H9 (cell line): ENCODE measurements at regions not wholly inside any gene's neighbourhood (a gene's known extent, or its start where the extent isn't known, plus 50 kb on each side); places are given as distances from the start of the nearest gene placed in this dataset.

ENCODE experiments used
- DNase-seq: peaks from one replicate; pipeline ENCODE4 v3.0.0-alpha.2; 2017
- H2AFZ ChIP-seq: one replicate; pipeline ENCODE4 v1.6.1; 2013; ENCODE audit warnings: mild to moderate bottlenecking, low read length, control low read depth, moderate library complexity
- H2AK5ac ChIP-seq: 2 replicates; pipeline ENCODE4 v1.6.1; 2013; ENCODE audit warnings: low read length, control low read depth, mixed read lengths; ENCODE audit not compliant: insufficient read length
- H2BK120ac ChIP-seq: one replicate; pipeline ENCODE4 v1.6.1; 2013; ENCODE audit warnings: low read depth, mild to moderate bottlenecking, low read length, control low read depth, inconsistent platforms; ENCODE audit not compliant: poor library complexity, severe bottlenecking
- H2BK12ac ChIP-seq: 2 replicates; pipeline ENCODE4 v1.6.1; 2013; ENCODE audit warnings: low read length, control low read depth, mixed read lengths, low read depth; ENCODE audit not compliant: insufficient read length
- H2BK15ac ChIP-seq: 2 replicates; pipeline ENCODE4 v1.6.1; 2013; ENCODE audit warnings: low read depth, low read length, control low read depth
- H2BK20ac ChIP-seq: one replicate; pipeline ENCODE4 v1.6.1; 2013; ENCODE audit warnings: low read depth, mild to moderate bottlenecking, low read length, control low read depth, inconsistent platforms; ENCODE audit not compliant: poor library complexity, severe bottlenecking
- H2BK5ac ChIP-seq: 2 replicates; pipeline ENCODE4 v1.6.1; 2013; ENCODE audit warnings: low read length, control low read depth, mixed read lengths; ENCODE audit not compliant: insufficient read length
- H3K14ac ChIP-seq: 2 replicates; pipeline ENCODE4 v1.6.1; 2013; ENCODE audit warnings: low read length, control low read depth; ENCODE audit not compliant: insufficient read depth
- H3K18ac ChIP-seq: 2 replicates; pipeline ENCODE4 v1.6.1; 2013; ENCODE audit warnings: low read depth, mild to moderate bottlenecking, mixed read lengths, low read length, control low read depth; ENCODE audit not compliant: insufficient read length
- H3K23ac ChIP-seq: 2 replicates; pipeline ENCODE4 v1.6.1; 2013; ENCODE audit warnings: low read length, control low read depth, mixed read lengths, low read depth; ENCODE audit not compliant: insufficient read length
- H3K23me2 ChIP-seq: 2 replicates; pipeline ENCODE4 v1.6.1; 2013; ENCODE audit warnings: low read depth, mild to moderate bottlenecking, mixed read lengths, low read length, control low read depth; ENCODE audit not compliant: insufficient read length, poor library complexity, severe bottlenecking
- H3K27ac ChIP-seq: 2 replicates; pipeline ENCODE4 v1.5.1; 2013; ENCODE audit warnings: low read length, control low read depth, mixed read lengths, low read depth; ENCODE audit not compliant: insufficient read length
- H3K27me3 ChIP-seq: 2 replicates; pipeline ENCODE4 v1.6.1; 2013; ENCODE audit warnings: low read length, control low read depth, inconsistent platforms; ENCODE audit not compliant: insufficient read depth
- H3K4ac ChIP-seq: 2 replicates; pipeline ENCODE4 v1.6.1; 2013; ENCODE audit warnings: low read depth, mild to moderate bottlenecking, control low read depth, inconsistent platforms, low read length, moderate library complexity
- H3K4me1 ChIP-seq: 2 replicates; pipeline ENCODE4 v1.6.1; 2013; ENCODE audit warnings: low read length, control low read depth, inconsistent platforms; ENCODE audit not compliant: insufficient read depth
- H3K4me2 ChIP-seq: 2 replicates; pipeline ENCODE4 v1.6.1; 2013; ENCODE audit warnings: low read length, control low read depth, mixed read lengths; ENCODE audit not compliant: insufficient read length, insufficient read depth
- H3K56ac ChIP-seq: 2 replicates; pipeline ENCODE4 v1.6.1; 2013; ENCODE audit warnings: low read depth, mild to moderate bottlenecking, mixed read lengths, low read length, control low read depth; ENCODE audit not compliant: insufficient read length
- H3K79me1 ChIP-seq: 2 replicates; pipeline ENCODE4 v1.6.1; 2013; ENCODE audit warnings: low read depth, mild to moderate bottlenecking, moderate library complexity, low read length, control low read depth, inconsistent platforms; ENCODE audit not compliant: insufficient read depth, poor library complexity, severe bottlenecking
- H3K79me2 ChIP-seq: 2 replicates; pipeline ENCODE4 v1.6.1; 2013; ENCODE audit warnings: low read length, control low read depth, inconsistent platforms; ENCODE audit not compliant: insufficient read depth
- H3K9ac ChIP-seq: 2 replicates; pipeline ENCODE4 v1.6.1; 2013; ENCODE audit warnings: low read length, control low read depth, mixed read lengths; ENCODE audit not compliant: insufficient read length; ENCODE audit errors: extremely low read depth
- H3K9me3 ChIP-seq: one replicate; pipeline ENCODE4 v1.6.1; 2013; ENCODE audit warnings: low read depth, low read length, inconsistent platforms; ENCODE audit not compliant: control insufficient read depth
- H3T11ph ChIP-seq: one replicate; pipeline ENCODE4 v1.6.1; 2013; ENCODE audit warnings: mild to moderate bottlenecking, low read length, control low read depth, inconsistent platforms
- H4K20me1 ChIP-seq: one replicate; pipeline ENCODE4 v1.6.1; 2013; ENCODE audit not compliant: control insufficient read depth, insufficient read length, insufficient read depth
- H4K5ac ChIP-seq: 2 replicates; pipeline ENCODE4 v1.6.1; 2013; ENCODE audit warnings: low read depth, mild to moderate bottlenecking, mixed read lengths, low read length, control low read depth; ENCODE audit not compliant: insufficient read length
- H4K8ac ChIP-seq: replicated peaks from 2 replicates; pipeline ENCODE4 v1.6.1; 2013; ENCODE audit warnings: low read length, control low read depth, mixed read lengths, low read depth; ENCODE audit not compliant: insufficient read length
- H4K91ac ChIP-seq: 2 replicates; pipeline ENCODE4 v1.6.1; 2013; ENCODE audit warnings: low read depth, mild to moderate bottlenecking, moderate library complexity, mixed read lengths, low read length, control low read depth; ENCODE audit not compliant: insufficient read length
- H3K27ac Mint-ChIP-seq, 3 experiments: 2 replicates in 2 of 3; 3 replicates in 1 of 3; pipeline ENCODE4 v1.8.0; 2020 to 2021; ENCODE audit warnings: mixed read lengths in 3 of 3, mild to moderate bottlenecking in 1 of 3, moderate library complexity in 1 of 3
- H3K27me3 Mint-ChIP-seq: 2 replicates; pipeline ENCODE4 v1.8.0; 2021; ENCODE audit warnings: low read depth, mild to moderate bottlenecking, moderate library complexity, mixed read lengths
- H3K36me3 Mint-ChIP-seq, 3 experiments: 2 replicates in 2 of 3; 3 replicates in 1 of 3; pipeline ENCODE4 v1.8.0; 2020 to 2021; ENCODE audit warnings: low read depth in 3 of 3, mixed read lengths in 3 of 3; ENCODE audit not compliant: insufficient read depth in 1 of 3
- H3K4me1 Mint-ChIP-seq, 2 experiments: 2 replicates each; pipeline ENCODE4 v1.8.0; 2020; ENCODE audit warnings: mixed read lengths in 2 of 2
- H3K4me3 Mint-ChIP-seq, 2 experiments: 2 replicates in 1 of 2; 3 replicates in 1 of 2; pipeline ENCODE4 v1.8.0; 2020 to 2021; ENCODE audit warnings: mild to moderate bottlenecking in 2 of 2, mixed read lengths in 2 of 2, moderate library complexity in 1 of 2
- H3K9me3 Mint-ChIP-seq, 2 experiments: 2 replicates in 1 of 2; 3 replicates in 1 of 2; pipeline ENCODE4 v1.8.0; 2020; ENCODE audit warnings: mild to moderate bottlenecking in 2 of 2, mixed read lengths in 2 of 2, moderate library complexity in 1 of 2
- CTCF ChIP-seq: fragments of 200-600 bp; sonication (generic); conservative IDR thresholded peaks from 3 replicates; pipeline ENCODE4 v1.8.0; 2021; ENCODE audit warnings: antibody characterized with exemption, mild to moderate bottlenecking

- H3K79me1 ChIP-seq: no peaks in the 10 kb centered on the region
- H3K56ac ChIP-seq: no peak overlapping the region
- no peak overlapping the region for H4K5ac ChIP-seq
- no peak overlapping the region for H3T11ph ChIP-seq
- peaks cover 4% of the 10 kb centered on the region; the same call in 1 of the 2 replicates for H3K4me1 ChIP-seq
- no peak overlapping the region for H2BK5ac ChIP-seq
- H2AFZ ChIP-seq: no peak overlapping the region
- H3K4me1 Mint-ChIP-seq: peaks cover 3 to 8% of the 10 kb centered on the region in 2 experiments; a peak in 2 of 4 replicates
- no peak for DNase-seq
- no peak overlapping the region for H2BK12ac ChIP-seq
- H2BK120ac ChIP-seq: no peak overlapping the region
- no peak overlapping the region for H2BK20ac ChIP-seq
- H3K9ac ChIP-seq: no peak overlapping the region
- H3K18ac ChIP-seq: no peak overlapping the region
- H4K8ac ChIP-seq: no peak overlapping the region
- no peak overlapping the region for H4K91ac ChIP-seq
- peaks cover 0 to 8% (median 0%) of the 10 kb centered on the region in 3 experiments; a peak in 2 of 7 replicates for H3K36me3 Mint-ChIP-seq
- H4K20me1 ChIP-seq: no peaks in the 10 kb centered on the region
- H3K27me3 ChIP-seq: no peaks in the 10 kb centered on the region
- H2AK5ac ChIP-seq: no peak overlapping the region
- H2BK15ac ChIP-seq: no peak overlapping the region
- no peak overlapping the region for H3K23ac ChIP-seq
- no peaks in the 10 kb centered on the region for H3K9me3 Mint-ChIP-seq
- no peaks in the 10 kb centered on the region for H3K9me3 ChIP-seq
- H3K4me3 Mint-ChIP-seq: no peak overlapping the region
- H3K4ac ChIP-seq: no peak overlapping the region
- H3K14ac ChIP-seq: no peak overlapping the region
- no peak for TF ChIP-seq CTCF
- H3K79me2 ChIP-seq: no peaks in the 10 kb centered on the region
- no peaks in the 10 kb centered on the region for H3K23me2 ChIP-seq
- H3K27ac ChIP-seq: no peak overlapping the region
- H3K4me2 ChIP-seq: no peak overlapping the region
- H3K27me3 Mint-ChIP-seq: no peaks in the 10 kb centered on the region
- no peak overlapping the region for H3K27ac Mint-ChIP-seq
Measured at GRCh38 chr20:40232756-40233155, 456.3 kb downstream of the MAFB start.
